RKO (cell line): ENCODE measurements at regions not wholly inside any gene's neighbourhood (a gene's known extent, or its start where the extent isn't known, plus 50 kb on each side); places are given as distances from the start of the nearest gene placed in this dataset.
A peak's percentile ranks its signal among the peaks of the same experiment; 100 is the strongest.

Experiments
- DNase-seq: peaks from one replicate; pipeline ENCODE4 v3.0.0-alpha.2; 2016; ENCODE audit warnings: low spot score

- no peak for DNase-seq
These were observed 319.1 kb downstream of the C4orf33 start for GRCh38 chr4:129415004-129415403.

- no peak for DNase-seq
These were observed 324.7 kb downstream of the C4orf33 start for GRCh38 chr4:129420637-129421036.

GRCh38 chr4:129422277-129422676 is 326.3 kb downstream of the C4orf33 start:
- DNase-seq: no peak

GRCh38 chr4:129428454-129428853 is 332.5 kb downstream of the C4orf33 start:
- DNase-seq: no peak

GRCh38 chr4:129429581-129430320 is 333.8 kb downstream of the C4orf33 start:
- DNase-seq: no peak

GRCh38 chr4:129437347-129437746 is 341.4 kb downstream of the C4orf33 start:
- no peak for DNase-seq

- DNase-seq: no peak
These were observed 342.6 kb downstream of the C4orf33 start for GRCh38 chr4:129438456-129438981.

- DNase-seq: no peak
These were observed 350.1 kb downstream of the C4orf33 start for GRCh38 chr4:129446074-129446473.

- no peak for DNase-seq
These were observed 357.7 kb downstream of the C4orf33 start for GRCh38 chr4:129453524-129454200.

GRCh38 chr4:129455482-129455881 is 359.5 kb downstream of the C4orf33 start:
- no peak for DNase-seq

- DNase-seq: no peak
These were observed 372.7 kb downstream of the C4orf33 start for GRCh38 chr4:129468624-129469023.

GRCh38 chr4:129474698-129475097 is 378.7 kb downstream of the C4orf33 start:
- DNase-seq: no peak

- no peak for DNase-seq
These were observed 385.2 kb downstream of the C4orf33 start for GRCh38 chr4:129481107-129481506.

- no peak for DNase-seq
These were observed 392.5 kb downstream of the C4orf33 start for GRCh38 chr4:129488427-129488826.

- no peak for DNase-seq
These were observed 394.6 kb downstream of the C4orf33 start for GRCh38 chr4:129490516-129490915.

- no peak for DNase-seq
These were observed 402.7 kb downstream of the C4orf33 start for GRCh38 chr4:129498626-129499025.

GRCh38 chr4:129514852-129515251 is 418.9 kb downstream of the C4orf33 start:
- DNase-seq: no peak

- DNase-seq: no peak
These were observed 419.4 kb downstream of the C4orf33 start for GRCh38 chr4:129515356-129515755.

GRCh38 chr4:129526812-129527211 is 430.9 kb downstream of the C4orf33 start:
- peak; percentile 47 for DNase-seq

- no peak for DNase-seq
These were observed 435.3 kb downstream of the C4orf33 start for GRCh38 chr4:129531253-129531652.

- no peak for DNase-seq
These were observed 436.6 kb downstream of the C4orf33 start for GRCh38 chr4:129532573-129532972.

GRCh38 chr4:129543299-129543698 is 447.3 kb downstream of the C4orf33 start:
- DNase-seq: peak; percentile 4

- no peak for DNase-seq
These were observed 449.8 kb downstream of the C4orf33 start for GRCh38 chr4:129545599-129546278.
